SH-SY5Y (cell line): ENCODE measurements at regions not wholly inside any gene's neighbourhood (a gene's known extent, or its start where the extent isn't known, plus 50 kb on each side); places are given as distances from the start of the nearest gene placed in this dataset.

Experiments
- GATA2 ChIP-seq: IDR thresholded peaks from 2 replicates; pipeline ENCODE4 v1.6.1; 2011; ENCODE audit warnings: mild to moderate bottlenecking, low read depth, low read length
- GATA3 ChIP-seq: IDR thresholded peaks from 2 replicates; pipeline ENCODE4 v1.6.1; 2011; ENCODE audit warnings: low read depth, mild to moderate bottlenecking, low read length, moderate library complexity

DNA sequence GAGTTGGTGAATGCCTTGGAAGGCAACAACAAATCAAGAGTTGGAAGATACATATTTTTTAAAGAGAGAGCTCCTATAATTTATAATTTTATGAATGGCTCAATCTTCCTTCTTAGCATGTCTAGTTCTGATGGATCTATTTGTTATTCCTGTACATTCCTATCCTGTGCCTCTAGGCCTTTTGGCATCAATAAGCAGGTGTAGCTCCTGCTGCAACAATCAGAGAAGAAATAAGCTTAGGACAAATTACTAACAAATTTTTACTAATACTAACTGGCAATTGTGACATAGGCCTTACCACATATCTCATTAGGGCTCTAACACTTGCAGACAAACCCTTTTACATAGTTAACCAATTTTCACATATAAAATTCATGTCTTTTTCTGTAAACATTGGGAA lies 682.0 kb downstream of the LTN1 start:
- TF ChIP-seq GATA3: no peak
- no peak for TF ChIP-seq GATA2

DNA sequence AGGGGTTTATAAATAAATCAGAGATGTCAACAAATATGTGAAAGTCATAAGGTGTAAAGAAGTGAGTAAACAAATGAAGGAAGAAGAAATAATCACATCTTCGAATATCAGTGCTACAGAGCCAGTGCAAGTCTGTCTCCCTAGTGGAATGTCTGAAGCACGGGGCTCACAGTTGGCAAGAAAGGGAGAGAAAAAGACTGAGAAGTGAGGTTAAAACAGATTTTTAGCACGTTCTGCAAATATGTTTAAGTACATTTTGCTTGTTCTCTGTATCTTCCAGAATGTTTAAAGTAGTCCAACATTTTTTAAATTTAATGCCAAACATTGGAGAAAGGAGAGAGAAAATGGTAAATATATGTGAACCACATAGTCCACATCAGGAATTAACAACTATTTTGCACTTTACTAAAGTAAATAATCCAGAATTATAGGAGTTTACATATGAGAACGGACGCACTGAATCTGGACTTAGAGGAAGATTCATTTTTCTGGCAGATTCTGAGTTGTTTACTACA lies 682.4 kb downstream of the LTN1 start:
- TF ChIP-seq GATA2: no peak
- TF ChIP-seq GATA3: no peak

DNA sequence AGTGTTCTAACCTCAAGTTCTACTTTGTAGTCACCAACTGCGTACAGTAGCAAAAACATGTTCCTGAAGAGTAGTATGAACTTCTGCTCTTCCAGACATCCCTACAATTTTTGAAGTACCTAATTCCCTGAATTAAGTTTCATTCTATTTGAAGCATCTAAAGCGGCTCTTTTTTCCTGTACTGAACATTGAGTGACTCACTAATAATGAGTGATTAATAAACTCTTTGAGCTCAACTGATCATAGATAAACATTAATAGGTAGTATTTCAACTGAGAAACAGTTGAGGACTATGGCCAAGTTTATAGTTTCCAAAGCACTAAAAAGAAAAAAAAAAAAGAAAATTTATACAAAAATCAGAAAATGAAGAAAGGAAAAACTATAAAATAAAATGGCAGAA lies 683.1 kb downstream of the LTN1 start:
- no peak for TF ChIP-seq GATA2
- no peak for TF ChIP-seq GATA3

DNA sequence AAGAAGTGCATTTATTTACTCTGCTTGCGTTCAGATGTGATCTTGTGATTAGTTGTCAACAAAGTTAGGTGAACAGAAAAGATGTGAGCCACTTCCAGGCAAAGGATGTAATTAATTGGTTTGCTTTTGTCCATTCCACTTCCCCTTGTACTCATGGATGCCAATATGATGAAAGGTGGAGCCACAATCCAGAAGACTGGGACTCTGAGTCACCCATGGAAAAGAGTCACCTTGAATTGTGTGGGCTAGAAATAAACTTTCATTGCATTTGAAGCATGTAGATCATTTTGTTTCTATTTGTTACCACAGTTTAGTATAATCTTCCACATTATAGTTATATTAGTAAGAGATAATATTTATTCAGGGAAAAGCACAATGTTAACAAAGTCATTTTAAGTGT lies 684.2 kb downstream of the LTN1 start:
- TF ChIP-seq GATA2 (no peak), GATA3 (no peak)

DNA sequence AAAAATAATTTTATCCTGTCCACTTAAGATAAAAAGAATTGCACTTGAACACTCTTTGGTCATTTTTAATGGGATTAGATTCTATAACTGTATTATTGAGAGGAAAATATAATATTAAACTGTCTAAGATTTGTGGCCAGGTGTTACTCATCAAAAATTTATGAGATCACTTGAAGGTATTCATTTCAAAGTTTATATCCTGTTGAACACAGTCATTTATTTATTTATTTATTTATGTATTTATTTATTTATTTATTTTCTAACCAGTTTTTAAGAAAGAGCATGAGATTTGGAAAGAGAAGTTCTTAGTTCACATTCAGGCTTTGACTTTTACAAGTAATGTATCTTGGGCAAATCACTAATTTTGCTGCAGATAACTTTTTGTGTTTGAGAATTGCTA lies 692.7 kb downstream of the LTN1 start:
- TF ChIP-seq GATA2: no peak
- TF ChIP-seq GATA3: no peak

DNA sequence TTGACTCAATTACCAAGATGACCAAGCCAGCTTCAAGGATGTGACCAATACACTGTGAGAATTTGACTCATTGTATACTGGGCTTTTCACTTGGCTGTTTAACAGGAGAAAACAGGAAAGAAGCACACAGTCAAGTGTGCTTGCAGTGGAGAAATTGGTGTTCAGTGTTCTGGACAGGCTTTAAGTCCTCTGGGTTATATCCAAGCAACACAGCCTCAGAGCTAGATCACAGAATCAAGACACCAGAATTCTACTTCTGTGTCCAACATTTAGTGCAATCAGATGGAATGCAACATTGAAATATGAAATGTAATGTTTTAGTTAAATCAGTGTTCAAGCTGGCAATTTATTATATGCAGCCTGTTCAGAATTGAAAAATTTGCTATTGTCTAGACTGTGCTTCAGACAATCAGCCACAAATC lies 694.4 kb downstream of the LTN1 start:
- no peak for TF ChIP-seq GATA2
- no peak for TF ChIP-seq GATA3

DNA sequence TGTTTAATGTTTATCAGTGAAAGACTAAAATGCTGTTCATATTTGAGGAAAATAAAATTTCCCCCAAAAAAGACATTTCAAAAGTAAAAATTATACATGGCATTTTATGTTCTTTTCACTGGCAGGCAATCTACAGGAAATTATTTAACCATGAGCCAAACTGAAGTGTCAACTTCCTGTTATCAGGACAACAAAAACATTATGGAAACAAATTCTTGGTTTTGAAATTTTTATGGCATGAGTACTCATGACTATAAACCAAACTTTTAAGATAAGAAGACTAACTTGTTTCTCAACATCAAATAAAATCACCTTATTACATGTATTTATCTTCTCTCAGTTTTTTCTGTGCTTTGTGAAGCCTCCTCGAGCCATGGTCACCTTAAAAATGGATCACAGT lies 698.6 kb downstream of the LTN1 start:
- TF ChIP-seq GATA2 (no peak), GATA3 (no peak)

DNA sequence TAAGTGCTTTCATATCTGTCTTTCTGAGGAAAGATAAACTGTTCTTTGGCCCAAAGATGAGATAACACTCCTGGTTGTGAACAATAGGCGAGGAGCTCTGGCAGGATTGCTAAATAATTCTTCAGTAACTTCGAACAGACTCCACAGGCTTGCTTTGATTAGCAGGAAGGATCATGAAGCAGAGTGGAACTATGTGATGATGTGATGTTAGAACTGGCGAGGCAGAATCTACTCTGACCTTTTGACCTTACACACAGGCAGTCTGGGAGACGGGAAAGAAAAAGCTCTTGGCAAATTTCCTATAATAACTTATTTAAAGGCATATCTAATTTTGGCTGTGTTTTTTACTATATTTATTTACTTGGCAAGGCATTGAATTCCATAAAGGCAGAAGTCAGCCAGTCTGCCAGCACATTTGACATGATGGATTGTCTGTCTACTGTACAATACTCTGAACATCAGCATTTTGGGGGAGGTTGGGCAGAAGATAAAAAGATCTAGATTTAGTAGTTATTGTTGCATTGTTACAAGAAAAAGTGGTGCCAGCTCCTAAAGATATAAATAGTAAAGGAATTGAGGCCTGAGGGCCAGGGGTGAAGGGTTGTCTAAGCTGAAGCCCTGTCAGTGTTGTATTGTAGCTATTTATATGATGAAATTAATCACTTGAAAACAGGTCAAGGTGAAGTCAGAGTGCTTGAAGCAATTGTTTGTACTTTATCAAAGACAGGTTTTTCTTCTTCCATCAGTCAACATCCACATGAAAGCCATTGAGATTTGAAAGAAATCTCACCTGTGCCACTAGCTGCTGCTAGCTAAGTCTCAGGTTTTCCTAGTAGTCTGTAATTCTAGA lies 708.8 kb downstream of the LTN1 start:
- peak; percentile 64 for TF ChIP-seq GATA2
- no peak for TF ChIP-seq GATA3

DNA sequence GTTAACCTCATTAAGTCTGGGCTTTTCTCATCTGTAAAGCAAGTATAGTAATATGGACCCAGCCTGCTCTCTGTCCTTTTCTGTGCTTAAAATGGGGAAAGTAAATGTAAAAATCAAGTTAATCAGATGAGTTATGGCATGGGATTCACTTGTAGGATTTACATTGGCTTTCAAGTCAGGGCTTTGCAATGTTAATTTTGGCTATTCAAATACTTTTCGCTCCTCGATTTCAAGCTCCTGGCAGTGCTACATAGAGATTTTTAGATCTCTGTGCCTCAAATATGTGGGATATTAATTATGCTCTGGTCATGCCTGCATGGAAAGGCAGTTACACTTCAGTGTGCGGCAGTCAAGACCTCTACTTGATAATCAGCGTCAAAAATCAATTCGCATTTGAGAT lies 709.8 kb downstream of the LTN1 start:
- no peak for TF ChIP-seq GATA2
- TF ChIP-seq GATA3: no peak

DNA sequence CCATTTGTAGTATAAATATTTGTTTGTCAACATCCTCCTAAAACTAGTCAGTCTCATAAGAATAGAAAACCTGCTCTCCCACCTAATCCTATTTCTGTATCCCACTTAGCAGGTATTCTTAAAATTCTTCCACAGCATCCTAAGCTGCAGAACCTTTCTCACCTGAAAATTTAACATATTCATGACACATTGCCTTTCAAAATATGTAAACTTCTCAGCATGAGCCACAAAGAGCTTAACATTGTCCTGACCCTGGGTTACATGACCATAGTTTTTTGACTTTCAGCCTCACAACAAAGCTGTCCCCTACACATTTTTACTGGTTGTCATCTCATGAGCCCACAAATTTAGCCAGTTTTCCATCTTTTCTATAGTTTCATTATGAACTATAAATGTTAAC lies 712.1 kb downstream of the LTN1 start:
- TF ChIP-seq GATA2 (no peak), GATA3 (no peak)

DNA sequence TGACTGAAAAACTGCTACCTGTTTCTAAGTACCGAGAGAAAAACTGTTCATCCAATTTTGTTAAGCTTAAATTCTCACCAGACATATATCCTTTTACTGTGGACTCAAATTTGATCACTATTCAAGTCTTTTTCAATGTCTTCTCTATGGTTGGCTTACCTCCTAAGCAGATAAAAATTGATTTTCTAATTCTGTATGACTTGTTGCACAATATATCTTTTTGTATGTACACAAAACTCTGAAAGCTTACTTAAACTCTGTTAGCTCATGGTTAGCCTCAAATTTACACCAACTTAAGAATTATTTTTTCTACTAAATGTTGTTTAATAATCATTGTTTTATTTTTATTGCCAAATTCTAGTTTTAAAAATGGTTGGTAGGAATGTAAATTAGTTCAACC lies 715.4 kb downstream of the LTN1 start:
- TF ChIP-seq GATA2: no peak
- no peak for TF ChIP-seq GATA3

DNA sequence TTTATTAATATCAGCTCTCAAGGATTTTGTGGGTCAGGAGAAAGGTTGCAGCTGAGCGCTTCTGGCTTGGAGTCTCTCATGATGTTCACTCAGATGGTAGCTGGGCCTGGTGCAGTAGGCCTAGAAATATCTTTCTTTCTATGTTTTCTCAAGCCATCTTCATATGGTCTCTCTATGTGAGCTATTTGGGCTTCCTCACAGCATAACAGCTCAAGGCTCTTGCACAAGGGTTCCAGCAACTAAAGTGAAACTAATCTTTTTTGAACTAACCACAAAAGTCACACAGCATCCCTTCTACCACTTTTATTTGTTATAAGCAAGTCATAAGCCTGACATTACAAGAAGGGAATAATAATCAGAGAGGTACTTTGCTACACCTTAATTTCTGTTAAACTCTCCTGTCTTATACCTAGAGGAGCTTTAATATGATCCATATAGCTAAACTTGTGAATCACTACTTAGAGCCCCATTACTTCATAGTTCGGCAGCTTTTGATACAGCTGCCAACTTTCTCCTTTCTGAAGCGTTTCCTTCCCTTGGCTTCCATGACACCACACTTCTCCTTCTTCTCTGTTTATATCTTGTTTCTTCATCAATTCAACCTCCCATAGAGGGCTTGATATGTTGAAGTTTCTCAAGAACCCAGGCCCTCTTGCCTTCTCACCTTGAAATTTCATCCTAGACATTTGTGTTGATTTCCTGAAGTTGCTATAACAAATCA lies 720.2 kb downstream of the LTN1 start:
- TF ChIP-seq GATA3: no peak
- TF ChIP-seq GATA2: no peak

DNA sequence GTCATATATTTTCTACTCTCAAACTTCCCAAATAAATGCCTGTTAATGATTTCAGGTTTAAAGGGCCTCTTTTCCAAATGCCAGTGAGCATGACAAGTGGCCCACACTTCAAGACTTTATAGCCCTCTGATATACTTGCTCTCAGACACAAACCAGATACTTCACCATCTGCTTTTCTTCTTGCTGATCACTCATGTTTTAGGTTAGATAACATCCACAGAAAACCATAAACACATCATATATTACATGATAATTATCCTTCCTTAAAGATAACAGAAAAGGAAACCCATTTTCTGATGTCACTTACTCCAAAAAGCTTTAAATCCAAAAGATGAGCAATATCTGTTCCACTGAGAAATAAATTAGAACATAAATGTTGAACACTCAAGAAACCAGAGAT lies 723.5 kb downstream of the LTN1 start:
- TF ChIP-seq GATA3 (peak; percentile 97), GATA2 (peak; percentile 82)

DNA sequence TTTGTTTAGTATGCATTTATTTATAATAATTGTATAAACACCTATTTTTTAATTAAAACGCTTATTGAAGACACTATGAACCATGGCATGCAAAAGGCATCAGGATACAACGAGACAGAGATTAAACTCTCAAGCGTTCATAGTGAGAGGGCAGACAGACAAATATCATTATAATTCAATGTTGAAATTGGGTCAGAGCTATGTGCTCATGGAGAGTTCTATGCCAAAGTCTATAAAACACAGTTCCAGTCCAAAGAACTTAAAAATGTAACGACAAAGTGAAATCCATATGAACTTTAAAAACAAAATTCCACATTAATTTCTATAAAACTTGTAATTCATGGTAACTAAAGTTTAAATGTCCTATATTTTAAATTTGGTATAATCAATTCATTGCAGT lies 724.0 kb downstream of the LTN1 start:
- no peak for TF ChIP-seq GATA3
- TF ChIP-seq GATA2: no peak

DNA sequence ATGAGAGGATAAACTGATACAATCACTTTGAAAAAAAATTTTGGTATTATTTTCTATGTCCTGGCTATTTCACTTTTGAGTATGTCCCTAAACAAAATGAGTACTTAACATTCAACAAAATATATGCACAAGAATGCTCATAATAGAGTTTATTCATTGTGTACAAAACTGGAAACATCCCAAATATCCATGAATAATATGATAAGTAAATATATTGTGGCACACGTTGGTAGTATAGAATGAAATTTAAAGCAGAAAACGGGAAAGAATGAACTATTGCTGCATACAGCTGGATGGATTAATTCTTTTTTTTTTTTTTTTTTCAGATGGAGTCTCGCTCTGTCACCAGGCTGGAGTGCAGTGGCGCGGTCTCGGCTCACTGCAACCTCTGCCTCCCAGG lies 725.2 kb downstream of the LTN1 start:
- TF ChIP-seq GATA2 (no peak), GATA3 (no peak)

DNA sequence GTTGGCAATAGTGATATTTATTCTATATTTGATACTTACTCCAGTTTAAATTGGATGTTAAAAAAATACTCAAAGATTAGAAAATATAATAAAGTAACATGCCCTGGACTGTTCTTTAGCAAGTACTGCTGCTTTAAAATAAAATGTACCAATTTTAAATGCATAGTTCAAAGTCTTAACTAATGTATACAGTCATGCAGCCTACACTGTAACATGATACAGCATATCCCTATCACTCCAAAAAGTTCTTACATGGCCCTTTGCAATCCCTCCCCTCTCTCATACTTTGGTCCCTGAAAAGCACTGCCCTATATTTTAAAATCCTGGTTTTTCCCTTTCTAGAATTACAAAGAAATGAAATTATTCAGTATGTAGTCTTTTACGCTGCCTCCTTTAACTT lies 726.6 kb downstream of the LTN1 start:
- TF ChIP-seq GATA2 (no peak), GATA3 (no peak)
